HG03039 (cell line): ENCODE measurements at regions not wholly inside any gene's neighbourhood (a gene's known extent, or its start where the extent isn't known, plus 50 kb on each side); places are given as distances from the start of the nearest gene placed in this dataset.

Experiments used
- ATAC-seq: cut with Tn5 transposase; IDR thresholded peaks from one replicate; pipeline ENCODE4 v1.9.1; 2021; ENCODE audit warnings: mild to moderate bottlenecking, moderate library complexity; ENCODE audit not compliant: unreplicated experiment

DNA sequence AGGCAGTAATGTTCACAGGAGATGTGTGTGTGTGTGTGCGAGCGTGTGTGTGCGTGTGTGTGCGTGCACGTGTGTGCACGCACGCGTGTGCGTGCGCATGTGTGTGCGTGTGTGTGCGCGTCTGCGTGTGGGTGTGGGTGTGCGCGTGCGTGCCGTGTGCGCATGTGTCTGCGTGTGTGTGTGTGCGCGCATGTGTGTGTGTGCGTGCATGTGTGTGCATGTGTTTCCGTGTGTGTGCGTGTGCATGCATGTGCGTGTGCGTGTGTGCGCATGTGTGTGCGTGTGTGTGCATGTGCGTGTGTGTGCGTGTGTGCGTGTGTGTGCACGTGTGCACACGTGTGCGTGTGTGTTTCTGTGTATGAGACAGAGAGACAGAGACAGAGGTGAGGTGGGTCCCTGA, 136.0 kb upstream of the CST7 start:
- no peak for ATAC-seq

DNA sequence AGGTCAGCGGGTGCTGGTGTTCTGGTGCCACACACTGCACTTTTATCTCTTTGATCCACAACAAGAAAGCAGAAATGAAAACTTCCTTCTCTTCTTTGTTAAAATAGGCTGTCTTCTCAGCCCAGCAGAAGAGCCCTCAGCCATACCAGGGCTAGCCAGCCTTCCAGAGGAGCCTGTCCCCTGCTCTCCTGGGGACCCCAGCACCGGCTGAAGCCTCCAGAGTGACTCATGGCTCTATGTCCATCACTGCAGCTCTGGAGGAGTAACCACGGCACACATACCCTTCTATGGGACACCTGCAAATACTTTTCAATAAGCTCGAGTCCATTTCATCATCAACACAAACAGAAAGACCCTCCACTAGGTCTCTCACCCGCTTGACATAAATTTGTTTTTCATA, 135.6 kb upstream of the CST7 start:
- no peak for ATAC-seq

DNA sequence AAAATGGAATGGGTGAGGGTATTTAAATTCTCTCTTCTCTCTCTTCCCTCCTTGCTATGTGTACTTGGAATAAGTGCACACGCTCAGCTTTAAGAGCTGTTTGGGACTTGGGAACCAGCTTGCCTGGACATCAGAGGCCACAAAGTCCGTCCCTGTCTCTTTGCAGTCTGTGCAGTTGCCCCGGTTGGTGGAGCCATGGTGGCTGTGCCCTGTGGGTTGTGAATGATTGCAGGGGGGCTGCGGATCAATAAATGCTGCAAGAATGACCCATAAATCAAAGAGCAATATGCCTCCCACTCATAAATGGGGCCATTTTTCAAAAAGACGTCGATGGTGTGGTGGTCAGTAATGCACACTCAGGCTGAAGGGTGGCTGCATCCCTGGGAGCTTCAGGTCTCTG, 135.1 kb upstream of the CST7 start:
- no peak for ATAC-seq

DNA sequence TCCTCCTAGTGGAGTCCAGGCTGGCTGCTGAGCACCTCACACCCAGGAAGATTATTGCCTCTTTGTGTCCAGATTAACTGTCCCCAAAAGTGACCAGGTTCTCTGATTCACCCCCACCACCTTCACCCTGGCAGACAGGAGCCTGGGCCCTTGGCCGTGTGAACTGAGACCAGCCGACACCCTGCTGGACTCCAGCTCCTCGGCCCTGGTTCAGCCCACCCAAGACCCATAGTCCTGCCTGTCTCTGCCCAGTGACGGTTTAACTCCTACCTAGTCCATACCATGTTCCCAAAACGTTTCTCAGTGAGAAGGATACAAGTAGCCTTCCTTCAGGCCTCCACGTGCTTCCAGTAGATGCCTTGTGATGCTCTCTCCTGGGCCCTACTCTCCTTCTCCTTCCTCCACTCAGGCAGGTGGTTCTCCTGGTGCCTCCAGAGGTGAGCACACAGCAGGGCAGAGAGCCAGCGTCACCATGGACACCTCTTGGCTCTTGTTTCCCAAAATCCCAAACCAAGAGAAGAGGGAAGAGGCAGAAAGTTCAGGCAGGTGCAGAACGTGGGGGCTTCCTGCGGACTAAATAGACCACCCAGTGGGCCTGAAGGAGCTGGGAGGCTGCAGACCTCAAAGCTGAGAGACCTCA, 134.4 kb upstream of the CST7 start:
- no peak for ATAC-seq

DNA sequence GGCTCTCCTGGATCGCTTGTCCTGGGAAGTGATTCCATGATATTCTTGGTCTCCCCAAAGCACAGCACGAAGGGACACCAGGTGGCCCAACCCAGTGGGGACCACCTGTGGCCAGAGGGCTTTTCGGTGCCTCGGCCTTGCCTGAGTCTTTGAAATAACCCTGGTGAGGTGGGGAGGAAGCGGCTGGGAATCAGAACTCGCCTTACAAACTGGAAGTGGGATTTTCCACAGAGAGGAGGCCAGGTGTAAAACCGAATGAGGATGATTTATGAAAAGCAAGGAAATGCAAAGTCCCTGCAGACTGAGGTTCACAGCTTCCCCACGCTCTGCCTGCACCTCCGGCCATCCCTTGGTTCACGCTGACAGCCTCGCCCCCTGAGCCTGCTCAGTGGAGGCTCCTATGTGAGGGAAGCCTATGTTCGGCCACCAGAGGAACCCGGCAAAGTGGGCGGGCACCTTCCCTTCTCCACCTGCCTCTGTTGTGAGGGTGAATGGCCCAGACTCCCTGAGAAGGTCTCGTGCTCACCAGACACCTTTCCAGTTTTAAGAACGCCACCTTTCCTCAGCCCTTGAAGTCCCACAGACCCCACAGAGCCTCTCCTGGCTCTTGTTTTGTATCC, 133.8 kb upstream of the CST7 start:
- no peak for ATAC-seq

DNA sequence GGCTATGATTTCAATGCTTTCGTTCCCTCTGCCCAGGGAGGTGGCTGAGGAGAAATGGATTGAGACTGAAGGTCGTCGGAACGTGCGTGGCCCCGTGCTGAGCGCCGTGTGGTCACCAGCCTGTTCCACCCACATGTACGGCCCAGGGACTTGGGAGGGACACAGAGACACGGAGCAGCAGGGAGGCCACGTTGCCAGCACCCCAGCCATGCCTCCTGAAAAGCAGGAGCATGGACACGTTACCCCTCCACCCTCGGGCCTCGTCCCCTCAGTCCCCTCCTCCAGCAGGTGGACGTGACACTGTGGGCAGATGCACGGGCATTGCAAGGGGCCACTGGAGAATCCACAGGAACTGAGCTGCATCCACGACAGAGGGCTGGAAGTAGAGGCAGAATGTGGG, 133.1 kb upstream of the CST7 start:
- ATAC-seq, result no peak

DNA sequence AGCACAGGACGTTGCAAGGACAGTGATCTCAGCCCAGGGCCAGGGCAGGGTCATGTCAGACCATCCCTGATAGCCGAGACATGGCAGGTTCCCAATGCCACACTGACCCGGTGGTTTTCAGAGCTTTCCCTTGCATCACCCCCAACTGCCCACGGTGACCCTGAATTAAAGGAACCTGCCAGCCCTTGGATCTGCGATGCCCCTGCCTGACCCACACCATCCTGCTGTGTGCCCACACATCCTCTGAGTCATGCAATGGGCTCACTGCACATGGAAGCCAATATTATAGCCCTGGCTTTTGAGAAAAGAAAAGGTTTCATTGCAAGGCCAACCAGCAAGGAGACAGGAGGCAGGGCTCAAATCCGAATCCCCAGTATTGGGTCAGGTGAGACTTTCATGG, 132.6 kb upstream of the CST7 start:
- ATAC-seq, result no peak

DNA sequence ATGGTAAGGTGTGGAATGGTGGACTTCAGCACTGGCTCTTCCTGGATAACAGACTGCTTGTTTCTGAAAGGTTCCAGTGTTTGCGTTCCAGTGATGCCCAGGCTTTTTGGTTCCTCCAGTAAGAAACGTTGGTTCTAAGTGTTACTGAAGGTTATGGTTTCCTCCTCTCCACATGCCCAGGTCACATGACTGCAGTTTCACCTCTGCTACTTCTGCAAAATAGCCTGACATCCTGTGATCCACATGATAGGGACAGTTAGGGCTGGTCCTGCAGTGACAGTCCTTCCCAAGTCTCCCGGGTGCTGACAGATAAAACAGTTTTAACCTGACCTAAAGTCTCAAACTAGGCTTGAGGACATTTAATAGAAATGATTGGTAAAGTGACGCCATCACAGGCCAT, 132.2 kb upstream of the CST7 start:
- ATAC-seq, result no peak

DNA sequence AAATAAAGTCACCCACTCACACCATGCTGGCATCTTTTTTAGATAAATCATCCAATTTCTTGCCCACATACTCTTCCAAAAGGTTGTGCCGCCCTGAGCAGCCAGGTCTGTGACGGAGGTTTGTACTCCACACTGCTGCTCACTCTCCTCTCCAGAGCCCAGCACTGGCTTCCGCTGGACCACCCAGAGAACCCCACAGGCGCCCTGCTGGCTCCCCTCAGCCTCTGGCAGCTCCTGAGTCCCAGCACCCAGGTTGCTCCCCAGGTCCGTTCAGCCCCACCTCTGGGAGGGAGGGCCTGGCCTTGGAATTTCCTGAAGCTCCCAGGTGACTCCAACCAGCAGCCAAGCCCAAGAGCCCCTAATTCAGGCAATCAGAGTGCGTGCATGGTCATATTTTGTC, 131.7 kb upstream of the CST7 start:
- no peak for ATAC-seq

DNA sequence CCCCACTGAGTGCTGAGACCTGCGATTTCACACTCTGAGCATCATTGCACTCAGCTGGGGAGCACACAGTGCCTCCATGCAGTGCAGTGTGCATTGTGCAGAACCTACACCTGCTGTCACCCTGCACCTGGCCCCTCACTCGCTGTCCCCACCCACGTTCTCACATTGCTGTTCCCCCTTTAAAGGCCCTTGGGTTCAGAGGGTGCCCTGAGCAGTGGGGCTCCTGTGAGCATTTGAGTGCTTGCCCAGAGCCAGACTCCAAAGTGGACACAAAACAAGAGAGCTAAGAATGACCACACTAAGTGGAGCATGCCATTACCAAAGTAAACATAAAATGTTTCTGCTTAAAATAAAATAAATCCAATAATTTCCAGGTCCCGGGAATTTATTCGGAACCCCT, 131.0 kb upstream of the CST7 start:
- ATAC-seq, result no peak

DNA sequence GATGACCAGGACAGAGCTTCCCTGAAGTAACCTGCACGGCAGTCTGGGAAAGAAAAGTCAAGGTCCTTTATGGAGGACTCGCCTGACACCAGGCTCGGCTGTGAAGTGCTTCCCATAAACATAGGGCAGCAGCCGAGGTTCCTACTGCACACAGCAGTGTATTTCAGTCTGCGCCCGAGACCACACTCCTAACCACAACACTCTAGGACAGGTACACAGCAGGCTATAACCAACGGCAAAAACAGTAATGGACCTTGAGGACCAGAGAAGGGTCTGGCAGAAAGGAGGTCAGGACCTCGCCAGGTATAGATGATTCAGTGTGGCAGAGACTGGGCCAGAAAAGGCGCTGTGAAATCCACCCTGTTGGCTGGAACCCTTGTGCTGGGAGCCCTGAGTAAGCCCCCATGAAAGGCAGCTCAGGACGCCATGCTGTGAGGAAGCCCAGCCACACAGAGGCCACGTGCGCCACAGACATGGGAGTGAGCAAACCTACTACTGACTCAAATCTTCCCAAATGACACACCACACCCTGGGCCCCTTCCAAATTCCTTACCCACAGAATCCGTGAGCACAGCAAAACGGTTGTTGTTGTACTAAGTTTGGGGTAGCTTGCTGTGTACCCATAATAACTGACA, 129.6 kb upstream of the CST7 start:
- no peak for ATAC-seq

DNA sequence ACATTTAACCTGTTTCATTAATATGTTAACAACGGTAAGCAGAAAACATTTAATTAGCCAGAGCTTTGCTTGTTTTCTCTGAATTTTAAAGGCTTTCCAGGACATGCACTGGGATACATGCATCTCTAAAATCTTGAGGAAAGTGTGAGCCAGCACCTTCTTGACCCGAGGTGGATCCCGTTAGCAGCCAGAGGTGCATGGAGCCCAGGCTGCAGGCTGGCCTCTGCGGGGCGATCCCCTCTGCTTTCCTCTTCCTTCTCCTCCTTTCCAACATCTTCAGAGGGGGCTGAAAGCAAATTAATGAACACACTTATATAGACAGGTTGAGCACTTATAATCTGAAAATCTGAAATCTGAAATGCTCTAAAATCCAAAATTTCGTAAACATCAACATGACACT, 128.7 kb upstream of the CST7 start:
- ATAC-seq, result no peak

DNA sequence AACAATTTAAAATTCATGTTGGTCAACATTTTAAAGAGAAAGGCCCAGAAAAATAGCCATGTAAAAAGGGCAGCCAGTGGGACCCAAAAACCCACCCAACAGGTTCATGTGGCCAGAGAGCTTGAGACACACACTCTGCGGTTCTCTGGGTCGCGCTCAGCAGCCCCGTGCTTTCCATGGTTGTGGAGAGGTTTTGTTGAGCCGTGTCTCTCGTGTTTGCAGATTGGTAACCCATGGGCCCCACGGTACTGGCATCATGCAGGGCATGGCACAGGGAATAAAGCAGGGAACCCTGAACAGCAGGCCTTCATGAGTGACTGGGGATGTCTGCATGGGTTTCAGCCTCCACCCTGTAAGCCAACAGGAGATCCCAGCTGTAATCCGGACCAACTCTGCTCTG, 127.7 kb upstream of the CST7 start:
- no peak for ATAC-seq

DNA sequence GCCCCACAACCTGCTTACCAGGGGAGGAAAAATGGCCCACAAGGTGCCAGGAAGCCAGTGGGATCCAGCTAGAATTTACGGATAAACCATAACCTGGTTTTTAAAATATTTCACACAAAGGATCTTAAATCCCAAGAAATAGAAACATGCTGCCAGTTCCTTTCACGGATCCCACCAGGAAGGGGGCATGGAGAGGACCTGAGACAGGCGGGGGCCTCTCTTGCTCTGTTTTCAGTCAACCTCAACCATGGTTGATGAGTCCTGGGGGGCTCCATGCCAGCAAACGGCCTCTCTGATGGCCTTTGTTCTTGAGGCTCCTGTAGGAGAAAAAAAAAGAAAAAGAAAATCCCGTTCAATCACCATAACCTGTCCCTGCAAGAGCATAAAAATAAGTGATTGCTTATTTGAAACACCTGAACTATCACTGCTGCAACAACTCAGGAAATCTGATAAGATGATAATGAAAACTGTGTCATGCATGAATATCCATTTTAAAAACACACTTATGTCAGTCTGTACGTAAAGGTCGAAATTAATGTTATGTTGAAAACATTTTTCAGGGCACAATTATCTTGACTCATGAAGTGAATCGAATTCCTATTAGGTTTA, 125.8 kb upstream of the CST7 start:
- no peak for ATAC-seq

DNA sequence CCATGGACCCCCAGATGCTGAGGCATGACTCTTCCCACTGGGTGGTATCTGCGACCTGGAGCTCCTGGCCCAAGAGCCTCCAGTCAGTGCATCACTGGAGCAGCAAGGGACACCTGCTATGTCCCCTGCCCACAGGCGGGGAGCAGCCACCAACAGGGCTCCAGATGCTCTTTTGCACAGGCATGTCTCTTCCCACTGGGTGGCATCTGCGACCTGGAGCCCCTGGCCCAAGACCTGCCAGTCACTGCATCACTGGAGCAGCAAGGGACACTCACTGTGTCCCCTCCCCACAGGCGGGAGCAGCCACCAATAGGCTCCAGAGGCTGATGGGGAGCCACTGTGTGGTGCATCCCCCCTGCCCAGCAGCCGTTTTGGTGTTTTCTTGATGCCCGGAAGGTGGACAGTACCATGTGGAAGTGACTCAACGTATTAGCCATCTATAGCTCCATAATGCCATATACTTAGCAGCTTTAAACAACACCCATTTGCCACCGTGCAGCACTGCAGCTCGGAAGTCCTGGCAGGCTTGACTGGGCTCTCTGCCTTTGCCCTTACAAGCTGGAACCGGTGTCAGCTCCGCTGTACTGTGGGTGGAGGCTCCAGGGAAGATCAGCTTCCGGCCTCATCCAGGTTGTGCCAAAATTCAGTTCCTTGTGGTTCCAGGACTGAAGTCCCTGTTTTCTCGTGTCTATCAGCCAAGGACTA, 124.9 kb upstream of the CST7 start:
- no peak for ATAC-seq

DNA sequence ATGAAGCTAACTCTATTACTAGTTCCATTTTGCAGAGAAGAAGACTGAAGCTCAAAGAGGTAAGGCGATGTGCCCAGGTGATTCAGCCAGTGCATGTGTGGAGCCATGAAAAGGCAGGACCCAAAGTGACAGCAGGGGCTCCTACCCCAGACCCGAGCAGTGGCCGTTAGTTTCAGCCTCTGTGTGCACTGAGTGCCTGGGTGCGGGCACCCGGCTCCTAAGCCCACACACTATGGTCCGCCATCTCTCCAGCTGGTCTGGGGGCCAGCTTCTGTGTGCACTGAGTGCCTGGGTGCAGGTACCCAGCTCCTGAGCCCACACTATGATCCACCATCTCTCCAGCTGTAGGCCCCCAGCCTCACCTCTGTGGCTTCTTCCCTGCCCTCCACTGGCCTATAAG, 123.5 kb upstream of the CST7 start:
- ATAC-seq, result no peak

DNA sequence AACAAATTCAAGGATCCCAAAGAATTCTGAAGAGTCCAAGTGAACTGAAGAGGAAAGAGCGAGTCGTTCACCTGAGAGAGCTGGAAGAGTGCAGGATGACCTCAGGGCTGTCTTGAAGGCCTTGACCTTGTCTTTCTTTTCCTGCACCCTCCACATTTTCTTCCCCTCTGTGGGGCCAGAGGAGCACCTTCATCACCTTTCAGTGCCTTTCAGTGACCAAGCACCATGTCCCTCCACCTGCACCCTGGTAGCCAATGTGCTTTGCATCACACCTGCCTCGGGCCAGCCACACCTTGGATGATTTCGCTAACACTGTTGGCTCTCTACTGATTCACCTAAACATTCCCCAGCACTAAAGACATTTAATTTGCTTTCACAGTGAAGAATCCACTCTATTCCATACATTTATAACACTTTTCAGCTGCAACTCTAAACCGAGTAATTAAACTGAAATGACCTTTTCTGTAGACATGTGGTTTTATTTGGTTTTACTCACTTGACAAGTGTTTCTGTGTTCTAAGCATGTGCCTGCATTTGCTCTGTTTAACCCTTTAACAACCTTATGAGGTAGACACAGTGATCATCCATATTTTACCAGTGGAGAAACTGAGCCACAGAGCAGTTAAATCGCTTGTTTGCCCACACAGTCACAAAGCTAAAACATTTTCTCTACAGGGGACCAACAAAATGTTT, 121.3 kb upstream of the CST7 start:
- ATAC-seq, result no peak

DNA sequence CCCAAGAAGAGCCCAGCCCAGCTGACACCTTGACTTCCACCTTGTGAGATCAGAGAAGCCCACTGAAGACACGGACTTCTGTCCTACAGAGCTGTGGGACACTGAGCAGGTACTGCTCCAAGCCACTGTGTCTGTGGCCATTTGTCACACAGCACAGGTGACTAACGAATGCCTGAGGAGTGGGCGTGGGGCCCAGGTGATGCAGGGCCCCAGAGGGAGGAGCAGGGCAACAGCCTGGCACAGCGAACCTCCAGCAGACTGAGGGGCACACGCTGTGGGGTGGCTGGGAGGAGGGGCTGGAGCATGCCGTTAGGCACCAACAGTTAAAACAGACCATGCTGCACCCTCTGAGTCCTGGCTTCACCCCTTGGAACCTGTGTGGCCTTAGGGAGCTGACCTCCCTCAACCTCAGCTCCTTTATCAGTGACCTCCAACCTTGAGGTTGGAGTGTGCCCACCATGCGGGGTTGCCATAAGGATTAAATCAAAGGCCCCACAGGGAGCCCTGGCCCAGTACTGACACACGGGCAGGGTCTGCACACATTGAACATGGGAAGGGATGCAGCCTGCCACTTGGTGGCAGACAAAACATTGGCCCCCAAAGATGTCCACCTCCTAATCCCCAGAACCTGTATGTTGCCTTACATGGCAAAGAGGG, 119.9 kb upstream of the CST7 start:
- no peak for ATAC-seq

DNA sequence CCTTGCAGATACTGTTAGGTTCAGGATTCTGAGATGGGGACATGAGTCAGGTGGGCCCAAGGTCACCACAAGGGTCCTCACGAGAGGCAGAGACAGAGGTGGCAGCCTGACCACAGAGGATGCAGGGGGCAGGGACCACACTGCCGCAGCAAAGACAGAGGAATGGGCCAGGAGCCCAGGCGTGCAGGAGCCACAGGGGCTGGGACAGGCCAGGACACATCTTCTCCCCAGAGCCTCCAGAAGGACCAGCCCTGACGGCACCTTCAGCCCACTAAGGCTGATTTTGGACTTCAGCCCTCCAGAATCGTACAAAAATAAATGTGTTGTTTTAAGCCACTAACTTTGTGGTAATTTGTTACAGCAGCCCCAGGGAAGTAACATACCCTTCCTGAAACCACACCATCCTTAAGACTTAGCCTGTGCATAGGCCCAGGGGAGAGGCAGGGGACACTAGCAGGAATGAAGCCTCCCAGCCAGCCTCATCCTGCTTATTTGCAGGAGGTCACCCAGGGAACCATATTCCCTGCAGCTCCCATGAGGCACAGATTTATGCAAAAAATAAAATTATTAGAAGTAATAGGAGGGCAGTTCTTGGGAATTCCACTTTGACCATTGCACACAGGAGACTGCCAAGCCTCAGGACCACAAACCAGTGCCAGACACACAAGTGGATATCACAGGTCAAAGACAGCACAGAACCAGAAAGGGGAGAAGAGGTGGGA, 119.3 kb upstream of the CST7 start:
- ATAC-seq, result no peak

DNA sequence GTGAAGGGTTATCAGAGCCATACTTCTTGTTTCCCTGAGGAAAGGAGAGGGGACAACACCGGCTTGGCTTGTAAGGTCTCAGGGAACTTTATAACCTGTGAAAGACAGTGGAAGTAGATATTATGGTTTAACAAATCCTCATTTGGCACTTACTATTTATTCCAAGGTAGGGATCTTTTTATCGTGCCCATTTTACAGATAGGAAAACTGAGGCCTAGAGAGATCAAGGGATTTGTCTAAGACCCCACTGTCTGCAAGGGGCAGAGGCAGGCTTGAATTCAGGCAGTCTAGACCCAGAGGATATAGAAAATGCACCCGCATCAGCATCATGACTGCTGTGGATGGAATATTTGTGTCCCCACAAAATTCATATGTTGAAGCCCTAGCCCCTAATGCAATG, 118.4 kb upstream of the CST7 start:
- no peak for ATAC-seq
